Adrenal gland (tissue), 5 donors: ENCODE measurements at regions not wholly inside any gene's neighbourhood (a gene's known extent, or its start where the extent isn't known, plus 50 kb on each side); places are given as distances from the start of the nearest gene placed in this dataset.

Experiments used
- POLR2A ChIP-seq, 2 donors: fragments of 450-650 bp; IDR thresholded peaks; one replicate each; pipeline ENCODE4 v1.6.1; 2017; ENCODE audit warnings: antibody characterized with exemption in 2 of 2, mild to moderate bottlenecking in 2 of 2, moderate library complexity in 1 of 2
- TF ChIP-seq, protein P1 (sequence below), 6 experiments: fragments of 450-650 bp in 4 of 6; fragments of 200-600 bp in 2 of 6; sonication (generic) in 1 of 6; IDR thresholded peaks; 1 replicate in 5 of 6; 2 replicates in 1 of 6; pipeline versions ENCODE4 v1.5.1 to v1.8.0; 2016 to 2021; ENCODE audit warnings: antibody characterized with exemption in 6 of 6, mild to moderate bottlenecking in 2 of 6, moderate library complexity in 1 of 6
- donor health status: DM: no; HTN: no; CAD: no.

DNA sequence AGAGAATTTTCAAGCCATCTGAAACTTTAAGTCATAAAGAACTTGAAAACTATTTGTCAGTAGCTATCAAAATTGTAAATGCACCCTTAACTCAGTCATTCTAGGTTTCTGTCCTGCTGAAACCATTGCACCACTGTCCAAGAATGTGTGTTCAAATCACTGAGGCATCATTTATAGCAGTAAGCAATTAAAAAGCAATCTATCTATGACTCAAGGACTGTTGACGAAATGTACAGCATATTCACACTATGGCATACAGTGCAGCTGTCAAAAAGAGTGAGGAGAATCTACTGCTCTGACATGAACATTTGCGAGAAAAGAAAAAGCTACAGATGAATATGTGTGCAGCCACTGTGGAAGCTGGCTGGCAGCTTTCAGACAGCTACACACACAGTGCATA lies 71.2 kb downstream of the ING1 start:
- TF ChIP-seq, protein P1, sequence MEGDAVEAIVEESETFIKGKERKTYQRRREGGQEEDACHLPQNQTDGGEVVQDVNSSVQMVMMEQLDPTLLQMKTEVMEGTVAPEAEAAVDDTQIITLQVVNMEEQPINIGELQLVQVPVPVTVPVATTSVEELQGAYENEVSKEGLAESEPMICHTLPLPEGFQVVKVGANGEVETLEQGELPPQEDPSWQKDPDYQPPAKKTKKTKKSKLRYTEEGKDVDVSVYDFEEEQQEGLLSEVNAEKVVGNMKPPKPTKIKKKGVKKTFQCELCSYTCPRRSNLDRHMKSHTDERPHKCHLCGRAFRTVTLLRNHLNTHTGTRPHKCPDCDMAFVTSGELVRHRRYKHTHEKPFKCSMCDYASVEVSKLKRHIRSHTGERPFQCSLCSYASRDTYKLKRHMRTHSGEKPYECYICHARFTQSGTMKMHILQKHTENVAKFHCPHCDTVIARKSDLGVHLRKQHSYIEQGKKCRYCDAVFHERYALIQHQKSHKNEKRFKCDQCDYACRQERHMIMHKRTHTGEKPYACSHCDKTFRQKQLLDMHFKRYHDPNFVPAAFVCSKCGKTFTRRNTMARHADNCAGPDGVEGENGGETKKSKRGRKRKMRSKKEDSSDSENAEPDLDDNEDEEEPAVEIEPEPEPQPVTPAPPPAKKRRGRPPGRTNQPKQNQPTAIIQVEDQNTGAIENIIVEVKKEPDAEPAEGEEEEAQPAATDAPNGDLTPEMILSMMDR (IDR thresholded peaks at IDR 0.05), result no peak
- no peak for TF ChIP-seq POLR2A (IDR thresholded peaks at IDR 0.05)
